Hepatocyte (in vitro differentiated cells): ENCODE measurements at regions not wholly inside any gene's neighbourhood (a gene's known extent, or its start where the extent isn't known, plus 50 kb on each side); places are given as distances from the start of the nearest gene placed in this dataset.
A peak's percentile ranks its signal among the peaks of the same experiment; 100 is the strongest.

Source experiments
- DNase-seq: peaks from one replicate; pipeline ENCODE4 v3.0.0-alpha.2; 2016; ENCODE audit warnings: low spot score
- H2AFZ ChIP-seq: fragments of 200-600 bp; sonication (generic); 2 replicates; pipeline ENCODE4 v1.6.0; 2016; ENCODE audit warnings: antibody characterized with exemption, mild to moderate bottlenecking
- H3K27ac ChIP-seq: fragments of 200-600 bp; sonication (generic); 2 replicates; pipeline ENCODE4 v1.5.1; 2016; ENCODE audit warnings: mild to moderate bottlenecking
- H3K27me3 ChIP-seq: fragments of 200-600 bp; sonication (generic); 2 replicates; pipeline ENCODE4 v1.6.1; 2016
- H3K36me3 ChIP-seq: fragments of 200-600 bp; sonication (generic); replicated peaks from 2 replicates; pipeline ENCODE4 v1.5.1; 2016; ENCODE audit warnings: low read depth; ENCODE audit not compliant: insufficient read depth
- H3K4me1 ChIP-seq: fragments of 200-600 bp; sonication (generic); 2 replicates; pipeline ENCODE4 v1.5.1; 2016; ENCODE audit warnings: mild to moderate bottlenecking, moderate library complexity; ENCODE audit not compliant: insufficient read depth
- H3K4me2 ChIP-seq: fragments of 200-600 bp; sonication (generic); 2 replicates; pipeline ENCODE4 v1.6.0; 2016
- H3K4me3 ChIP-seq: fragments of 200-600 bp; sonication (generic); 2 replicates; pipeline ENCODE4 v1.5.1; 2016; ENCODE audit warnings: mild to moderate bottlenecking
- H3K79me2 ChIP-seq: fragments of 200-600 bp; sonication (generic); 2 replicates; pipeline ENCODE4 v1.6.0; 2017; ENCODE audit warnings: mild to moderate bottlenecking
- H3K9me2 ChIP-seq: fragments of 200-600 bp; sonication (generic); replicated peaks from 2 replicates; pipeline ENCODE4 v1.6.0; 2017; ENCODE audit warnings: mild to moderate bottlenecking; ENCODE audit not compliant: insufficient read depth
- H3K9me3 ChIP-seq: fragments of 200-600 bp; sonication (generic); 2 replicates; pipeline ENCODE4 v1.5.1; 2016; ENCODE audit warnings: low read depth, mild to moderate bottlenecking
- H4K20me1 ChIP-seq: fragments of 200-600 bp; sonication (generic); 2 replicates; pipeline ENCODE4 v1.6.0; 2016; ENCODE audit warnings: mild to moderate bottlenecking; ENCODE audit not compliant: insufficient read depth, poor library complexity, severe bottlenecking
- EZH2 ChIP-seq: fragments of 200-600 bp; sonication (generic); IDR thresholded peaks from 2 replicates; pipeline ENCODE4 v1.6.1; 2016; ENCODE audit warnings: antibody characterized with exemption, mild to moderate bottlenecking, borderline replicate concordance
- EZH2phosphoT487 ChIP-seq: fragments of 200-600 bp; sonication (generic); IDR thresholded peaks from one replicate; pipeline ENCODE4 v1.6.1; 2018; ENCODE audit warnings: antibody characterized with exemption, mild to moderate bottlenecking, low read depth, moderate library complexity; ENCODE audit not compliant: unreplicated experiment, severe bottlenecking
- WGBS: methylation state at CpG from one replicate; pipeline ENCODE4 v1.1.6; 2016; ENCODE audit warnings: low lambda C conversion rate; ENCODE audit errors: missing lambda C conversion rate; 5-methylcytosine and 5-hydroxymethylcytosine counted together
- TF ChIP-seq, protein P1 (sequence below): fragments of 200-600 bp; sonication (generic); IDR thresholded peaks from 2 replicates; pipeline ENCODE4 v1.5.1; 2016; ENCODE audit warnings: antibody characterized with exemption, mild to moderate bottlenecking; ENCODE audit not compliant: poor library complexity

DNA sequence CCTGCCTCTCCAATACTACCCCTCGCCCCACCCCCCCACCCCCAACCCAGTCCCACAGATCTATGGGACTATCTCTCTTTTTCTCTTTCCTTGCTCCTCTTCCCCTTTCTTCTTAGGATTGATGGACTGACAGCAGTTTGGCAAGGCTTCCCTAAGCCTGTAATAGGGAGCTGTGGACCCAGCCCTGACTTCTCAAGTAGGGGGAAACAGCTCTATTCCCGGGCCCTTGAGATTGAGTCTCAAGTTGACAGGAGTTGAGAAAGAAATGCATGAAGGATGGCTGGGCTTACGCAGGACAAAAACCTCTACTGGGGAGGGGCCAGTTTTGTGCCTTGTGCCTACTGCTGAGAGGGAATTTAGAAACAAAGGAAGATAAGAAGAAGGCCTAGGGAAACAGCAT is 60.4 kb downstream of the SMUG1 start:
- TF ChIP-seq, protein P1, sequence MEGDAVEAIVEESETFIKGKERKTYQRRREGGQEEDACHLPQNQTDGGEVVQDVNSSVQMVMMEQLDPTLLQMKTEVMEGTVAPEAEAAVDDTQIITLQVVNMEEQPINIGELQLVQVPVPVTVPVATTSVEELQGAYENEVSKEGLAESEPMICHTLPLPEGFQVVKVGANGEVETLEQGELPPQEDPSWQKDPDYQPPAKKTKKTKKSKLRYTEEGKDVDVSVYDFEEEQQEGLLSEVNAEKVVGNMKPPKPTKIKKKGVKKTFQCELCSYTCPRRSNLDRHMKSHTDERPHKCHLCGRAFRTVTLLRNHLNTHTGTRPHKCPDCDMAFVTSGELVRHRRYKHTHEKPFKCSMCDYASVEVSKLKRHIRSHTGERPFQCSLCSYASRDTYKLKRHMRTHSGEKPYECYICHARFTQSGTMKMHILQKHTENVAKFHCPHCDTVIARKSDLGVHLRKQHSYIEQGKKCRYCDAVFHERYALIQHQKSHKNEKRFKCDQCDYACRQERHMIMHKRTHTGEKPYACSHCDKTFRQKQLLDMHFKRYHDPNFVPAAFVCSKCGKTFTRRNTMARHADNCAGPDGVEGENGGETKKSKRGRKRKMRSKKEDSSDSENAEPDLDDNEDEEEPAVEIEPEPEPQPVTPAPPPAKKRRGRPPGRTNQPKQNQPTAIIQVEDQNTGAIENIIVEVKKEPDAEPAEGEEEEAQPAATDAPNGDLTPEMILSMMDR, result no peak
- TF ChIP-seq EZH2phosphoT487 (no peak), EZH2 (no peak)
- Histone ChIP-seq H3K36me3 (no peaks in the 10 kb centered on the region), H3K4me2 (peak overlapping the region; percentile 95), H3K79me2 (peaks cover 27% of the 10 kb centered on the region), H2AFZ (no peak overlapping the region), H3K4me1 (peaks cover 17% of the 10 kb centered on the region), H3K27ac (peak overlapping the region; percentile 20), H3K9me2 (no peaks in the 10 kb centered on the region), H3K27me3 (peaks cover 26% of the 10 kb centered on the region), H3K9me3 (no peaks in the 10 kb centered on the region), H4K20me1 (no peaks in the 10 kb centered on the region), H3K4me3 (no peak overlapping the region)
- WGBS, result 37% methylated on average over 2 of the region's 3 CpGs
- no peak for DNase-seq

DNA sequence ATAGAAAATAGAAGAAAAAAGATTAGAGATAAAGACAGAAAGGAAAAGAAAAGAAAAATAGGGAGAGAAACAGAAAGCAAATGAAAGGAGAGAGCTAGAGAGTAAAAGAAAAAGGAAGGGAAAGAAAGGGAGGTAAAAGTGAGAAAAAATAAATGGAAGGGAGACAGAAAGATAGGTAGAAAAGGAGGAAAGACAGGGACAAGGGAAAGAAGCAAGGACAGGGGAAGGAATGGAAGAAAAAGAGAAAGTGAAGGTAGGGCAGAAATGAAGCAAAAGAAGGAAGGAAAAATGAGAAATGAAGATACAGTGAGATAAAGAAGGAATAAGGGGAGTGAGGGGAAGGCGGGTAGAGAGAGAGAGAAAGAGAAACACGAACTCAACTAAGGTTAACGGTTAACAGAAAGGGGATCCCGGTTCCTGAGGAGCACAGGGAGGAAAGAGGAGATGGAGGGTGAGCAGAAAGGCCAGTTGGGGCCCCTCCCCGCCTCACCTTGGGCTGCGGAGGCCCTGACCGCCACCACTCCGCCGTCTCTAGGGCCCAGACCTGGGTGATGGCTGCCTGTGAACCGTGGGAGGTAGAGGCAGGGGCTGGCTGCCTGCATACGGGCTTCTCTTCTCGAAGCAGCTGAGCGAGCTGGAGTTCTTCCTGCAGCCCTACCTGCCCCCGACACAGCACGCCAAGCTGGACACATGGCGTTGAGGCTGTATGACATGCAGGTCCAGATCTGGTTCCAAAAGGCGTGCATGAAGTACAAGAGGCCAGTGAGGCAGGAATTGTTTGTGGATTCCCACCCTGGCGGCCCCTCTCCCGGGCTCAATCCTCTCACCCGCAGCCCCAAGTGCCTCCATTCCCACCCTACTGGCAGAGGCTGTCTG is 59.5 kb downstream of the SMUG1 start:
- TF ChIP-seq EZH2phosphoT487 (no peak), EZH2 (no peak)
- TF ChIP-seq, protein P1, result no peak
- Histone ChIP-seq H2AFZ (no peak overlapping the region), H3K9me3 (no peaks in the 10 kb centered on the region), H3K27me3 (peaks cover 20% of the 10 kb centered on the region), H3K4me1 (peaks cover 23% of the 10 kb centered on the region), H3K4me3 (no peak overlapping the region), H3K36me3 (no peaks in the 10 kb centered on the region), H3K9me2 (no peaks in the 10 kb centered on the region), H3K27ac (peak overlapping the region; percentile 20), H4K20me1 (no peaks in the 10 kb centered on the region), H3K79me2 (peaks cover 27% of the 10 kb centered on the region), H3K4me2 (peak overlapping the region; percentile 95)
- DNase-seq, result no peak
- WGBS, result 56% methylated on average over 20 of the region's 20 CpGs
